Astrocyte (in vitro differentiated cells and primary cell): ENCODE measurements at regions not wholly inside any gene's neighbourhood (a gene's known extent, or its start where the extent isn't known, plus 50 kb on each side); places are given as distances from the start of the nearest gene placed in this dataset.

ENCODE experiments used
- DNase-seq: peaks from one replicate; pipeline ENCODE4 v3.0.0-alpha.2; 2010; ENCODE audit warnings: low read depth
- FAIRE-seq: peaks from 2 replicates; lab custom pipeline; 2011; peaks lifted over from hg19 to GRCh38; lab: Jason Lieb, UNC
- H2AFZ ChIP-seq: 2 replicates; pipeline ENCODE4 v1.6.0; 2012; ENCODE audit warnings: low read depth, low read length, inconsistent platforms
- H3K27ac ChIP-seq: 2 replicates; pipeline ENCODE4 v1.5.1; 2011; ENCODE audit warnings: low read depth, low read length, inconsistent platforms
- H3K27me3 ChIP-seq: 2 replicates; pipeline ENCODE4 v1.6.0; 2011; ENCODE audit warnings: low read length, inconsistent platforms; ENCODE audit not compliant: insufficient read depth
- H3K36me3 ChIP-seq: 2 replicates; pipeline ENCODE4 v1.5.1; 2011; ENCODE audit warnings: low read length, inconsistent platforms; ENCODE audit not compliant: insufficient read depth
- H3K4me1 ChIP-seq: 2 replicates; pipeline ENCODE4 v1.5.1; 2011; ENCODE audit warnings: low read length, inconsistent platforms; ENCODE audit not compliant: insufficient read depth
- H3K4me2 ChIP-seq: 2 replicates; pipeline ENCODE4 v1.6.0; 2012; ENCODE audit warnings: low read length, inconsistent platforms
- H3K4me3 ChIP-seq: 2 replicates; pipeline ENCODE4 v1.5.1; 2011; ENCODE audit warnings: low read depth, mild to moderate bottlenecking, low read length, inconsistent platforms; ENCODE audit not compliant: insufficient read depth
- H3K79me2 ChIP-seq: 2 replicates; pipeline ENCODE4 v1.6.0; 2012; ENCODE audit warnings: mild to moderate bottlenecking, low read length, inconsistent platforms; ENCODE audit not compliant: insufficient read depth
- H3K9ac ChIP-seq: 2 replicates; pipeline ENCODE4 v1.6.0; 2012; ENCODE audit warnings: mild to moderate bottlenecking, low read length, inconsistent platforms
- H3K9me3 ChIP-seq: 2 replicates; pipeline ENCODE4 v1.5.1; 2012; ENCODE audit warnings: low read depth, mild to moderate bottlenecking, low read length, inconsistent platforms; ENCODE audit not compliant: insufficient read depth
- H4K20me1 ChIP-seq: 2 replicates; pipeline ENCODE4 v1.6.0; 2012; ENCODE audit warnings: low read length, inconsistent platforms; ENCODE audit not compliant: insufficient read depth
- H3K27ac Mint-ChIP-seq: one replicate; pipeline ENCODE4 v1.8.0; 2021; ENCODE audit warnings: mild to moderate bottlenecking, mixed read lengths; ENCODE audit not compliant: unreplicated experiment
- H3K27me3 Mint-ChIP-seq: one replicate; pipeline ENCODE4 v1.8.0; 2021; ENCODE audit warnings: low read depth, mixed read lengths; ENCODE audit not compliant: unreplicated experiment
- H3K36me3 Mint-ChIP-seq: one replicate; pipeline ENCODE4 v1.8.0; 2021; ENCODE audit warnings: low read depth, mixed read lengths; ENCODE audit not compliant: unreplicated experiment
- H3K4me1 Mint-ChIP-seq: one replicate; pipeline ENCODE4 v1.8.0; 2021; ENCODE audit warnings: low read depth, mixed read lengths; ENCODE audit not compliant: unreplicated experiment
- H3K4me3 Mint-ChIP-seq: one replicate; pipeline ENCODE4 v1.8.0; 2021; ENCODE audit warnings: mild to moderate bottlenecking, moderate library complexity, mixed read lengths; ENCODE audit not compliant: unreplicated experiment
- H3K9me3 Mint-ChIP-seq: one replicate; pipeline ENCODE4 v1.8.0; 2021; ENCODE audit warnings: mild to moderate bottlenecking, mixed read lengths; ENCODE audit not compliant: unreplicated experiment
- EZH2 ChIP-seq: IDR thresholded peaks from 2 replicates; pipeline ENCODE4 v1.6.1; 2012; ENCODE audit warnings: mild to moderate bottlenecking, low read length, inconsistent platforms; ENCODE audit not compliant: insufficient read depth
- TF ChIP-seq, protein P1 (sequence below): IDR thresholded peaks from 2 replicates; pipeline ENCODE4 v1.5.1; 2011; ENCODE audit warnings: low read depth, mild to moderate bottlenecking, inconsistent platforms, low read length, moderate library complexity; ENCODE audit not compliant: insufficient read depth

- Mint-ChIP-seq H3K4me3 (no peak overlapping the region), H3K4me1 (no peaks in the 10 kb centered on the region), H3K27ac (no peak overlapping the region), H3K36me3 (no peaks in the 10 kb centered on the region), H3K27me3 (no peaks in the 10 kb centered on the region), H3K9me3 (no peaks in the 10 kb centered on the region)
- no peaks in the 10 kb centered on the region for H4K20me1 ChIP-seq
- H3K9ac ChIP-seq = no peak overlapping the region
- H3K4me1 ChIP-seq = no peaks in the 10 kb centered on the region
- no peaks in the 10 kb centered on the region for H3K36me3 ChIP-seq
- H3K79me2 ChIP-seq = no peaks in the 10 kb centered on the region
- no peak overlapping the region for H2AFZ ChIP-seq
- H3K9me3 ChIP-seq = peaks cover 3% of the 10 kb centered on the region
- no peak overlapping the region for H3K4me3 ChIP-seq
- H3K27ac ChIP-seq = no peak overlapping the region
- TF ChIP-seq, protein P1, sequence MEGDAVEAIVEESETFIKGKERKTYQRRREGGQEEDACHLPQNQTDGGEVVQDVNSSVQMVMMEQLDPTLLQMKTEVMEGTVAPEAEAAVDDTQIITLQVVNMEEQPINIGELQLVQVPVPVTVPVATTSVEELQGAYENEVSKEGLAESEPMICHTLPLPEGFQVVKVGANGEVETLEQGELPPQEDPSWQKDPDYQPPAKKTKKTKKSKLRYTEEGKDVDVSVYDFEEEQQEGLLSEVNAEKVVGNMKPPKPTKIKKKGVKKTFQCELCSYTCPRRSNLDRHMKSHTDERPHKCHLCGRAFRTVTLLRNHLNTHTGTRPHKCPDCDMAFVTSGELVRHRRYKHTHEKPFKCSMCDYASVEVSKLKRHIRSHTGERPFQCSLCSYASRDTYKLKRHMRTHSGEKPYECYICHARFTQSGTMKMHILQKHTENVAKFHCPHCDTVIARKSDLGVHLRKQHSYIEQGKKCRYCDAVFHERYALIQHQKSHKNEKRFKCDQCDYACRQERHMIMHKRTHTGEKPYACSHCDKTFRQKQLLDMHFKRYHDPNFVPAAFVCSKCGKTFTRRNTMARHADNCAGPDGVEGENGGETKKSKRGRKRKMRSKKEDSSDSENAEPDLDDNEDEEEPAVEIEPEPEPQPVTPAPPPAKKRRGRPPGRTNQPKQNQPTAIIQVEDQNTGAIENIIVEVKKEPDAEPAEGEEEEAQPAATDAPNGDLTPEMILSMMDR = no peak
- TF ChIP-seq EZH2 = no peak
- no peaks in the 10 kb centered on the region for H3K27me3 ChIP-seq
- DNase-seq (no peak), FAIRE-seq (no peak)
- H3K4me2 ChIP-seq = no peak overlapping the region
Observed at GRCh38 chr14:43141636-43142191, 1365.4 kb downstream of the FSCB start.

- Histone ChIP-seq H3K27ac (no peak overlapping the region), H4K20me1 (no peaks in the 10 kb centered on the region), H3K79me2 (no peaks in the 10 kb centered on the region), H3K4me3 (no peak overlapping the region), H3K4me1 (no peaks in the 10 kb centered on the region), H3K4me2 (no peak overlapping the region), H2AFZ (no peak overlapping the region), H3K27me3 (no peaks in the 10 kb centered on the region), H3K36me3 (no peaks in the 10 kb centered on the region), H3K9ac (no peak overlapping the region), H3K9me3 (peaks cover 3% of the 10 kb centered on the region)
- Mint-ChIP-seq H3K4me3 (no peak overlapping the region), H3K36me3 (no peaks in the 10 kb centered on the region), H3K9me3 (peaks cover 2% of the 10 kb centered on the region), H3K27ac (no peak overlapping the region), H3K4me1 (no peaks in the 10 kb centered on the region), H3K27me3 (no peaks in the 10 kb centered on the region)
- no peak for DNase-seq
- FAIRE-seq = no peak
- TF ChIP-seq EZH2 = no peak
Observed at GRCh38 chr14:43140453-43140852, 1366.6 kb downstream of the FSCB start.

GRCh38 chr14:43135877-43136411 lies 1371.1 kb downstream of the FSCB start:
- Histone ChIP-seq H3K27ac (no peak overlapping the region), H3K79me2 (no peaks in the 10 kb centered on the region), H2AFZ (no peak overlapping the region), H3K9me3 (no peaks in the 10 kb centered on the region), H3K27me3 (no peaks in the 10 kb centered on the region), H3K9ac (no peak overlapping the region), H3K4me3 (no peak overlapping the region), H3K36me3 (no peaks in the 10 kb centered on the region), H3K4me1 (no peaks in the 10 kb centered on the region), H3K4me2 (no peak overlapping the region), H4K20me1 (no peaks in the 10 kb centered on the region)
- Mint-ChIP-seq H3K4me3 (no peak overlapping the region), H3K36me3 (no peaks in the 10 kb centered on the region), H3K4me1 (no peaks in the 10 kb centered on the region), H3K27ac (no peak overlapping the region), H3K27me3 (no peaks in the 10 kb centered on the region), H3K9me3 (peaks cover 5% of the 10 kb centered on the region)
- no peak for FAIRE-seq
- no peak for TF ChIP-seq EZH2
- TF ChIP-seq, protein P1 = no peak
- no peak for DNase-seq
